Hindlimb muscle (tissue), 1 donor: ENCODE measurements at regions not wholly inside any gene's neighbourhood (a gene's known extent, or its start where the extent isn't known, plus 50 kb on each side); places are given as distances from the start of the nearest gene placed in this dataset.
"Not testable (repeated sequence)": the region's sequence is repeated elsewhere in the genome, so short reads cannot be mapped to it uniquely, and the experiment has no call there.

Experiments
- DNase-seq: peaks from one replicate; pipeline ENCODE4 v3.0.0-alpha.2; 2013

GRCh38 chr14:50020799-50021198 lies 95.6 kb downstream of the VCPKMT start:
- no peak for DNase-seq

- no peak for DNase-seq
These were observed 94.9 kb downstream of the VCPKMT start for GRCh38 chr14:50021261-50022031.

GRCh38 chr14:50022661-50023060 lies 93.7 kb downstream of the VCPKMT start:
- DNase-seq, result no peak

DNA sequence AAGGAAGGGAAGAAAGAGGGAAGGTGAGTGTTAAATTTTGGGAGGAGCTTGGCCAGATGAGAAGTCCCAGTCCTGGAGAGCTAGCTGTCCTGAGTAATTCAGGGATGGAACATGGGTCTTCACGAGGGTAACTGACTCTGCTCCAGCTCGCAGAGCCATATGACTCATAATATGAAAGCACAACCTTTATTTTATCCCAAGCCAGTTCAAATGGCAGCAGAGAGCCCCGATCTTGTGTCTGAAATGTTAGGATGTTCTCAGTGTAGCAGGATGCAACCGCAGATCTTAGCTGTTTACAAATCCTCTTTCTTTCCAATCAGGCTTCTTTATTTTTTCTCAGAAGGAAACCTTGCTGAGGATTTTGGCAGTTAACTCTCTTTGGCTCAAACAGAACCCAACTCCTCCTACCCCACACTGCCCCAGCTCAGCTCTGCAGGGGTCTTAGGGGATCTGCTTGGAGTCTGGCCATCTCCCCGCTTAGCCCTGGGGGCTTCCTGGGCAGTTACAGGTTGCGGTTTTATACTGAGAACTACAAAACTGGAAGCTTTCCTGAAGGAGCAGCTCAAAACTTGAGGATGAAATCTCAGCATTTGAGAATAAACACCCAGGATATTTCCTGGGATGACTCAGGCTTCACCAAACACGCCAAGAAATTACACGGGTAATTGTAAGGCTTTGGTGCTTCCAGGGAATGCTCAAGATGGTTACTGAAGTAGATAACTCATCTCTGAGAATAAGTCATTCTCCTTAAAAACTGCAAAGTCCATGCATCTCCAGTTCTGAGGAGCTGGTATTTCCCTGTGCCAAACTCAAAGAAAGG lies 92.5 kb downstream of the VCPKMT start:
- DNase-seq, result no peak

DNA sequence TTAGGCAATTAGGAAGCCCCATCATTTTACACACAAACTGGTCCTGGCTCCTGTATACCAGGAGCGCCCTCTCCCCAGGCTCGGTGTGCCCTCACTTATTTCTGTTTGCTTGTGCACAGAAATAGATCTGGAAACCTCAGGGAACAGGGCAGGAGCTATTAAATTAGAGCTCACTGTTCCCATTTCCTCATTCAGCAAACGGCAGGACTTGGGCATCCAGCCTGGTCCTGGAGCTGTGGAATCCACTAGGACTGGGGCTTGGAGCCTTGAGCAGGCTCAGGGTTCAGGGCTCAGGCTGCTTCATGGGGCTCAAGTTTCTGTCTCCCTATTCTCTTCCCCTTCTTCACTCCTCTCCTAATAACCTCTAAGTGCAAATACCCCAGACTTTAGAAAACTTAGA lies 91.3 kb downstream of the VCPKMT start:
- no peak for DNase-seq

DNA sequence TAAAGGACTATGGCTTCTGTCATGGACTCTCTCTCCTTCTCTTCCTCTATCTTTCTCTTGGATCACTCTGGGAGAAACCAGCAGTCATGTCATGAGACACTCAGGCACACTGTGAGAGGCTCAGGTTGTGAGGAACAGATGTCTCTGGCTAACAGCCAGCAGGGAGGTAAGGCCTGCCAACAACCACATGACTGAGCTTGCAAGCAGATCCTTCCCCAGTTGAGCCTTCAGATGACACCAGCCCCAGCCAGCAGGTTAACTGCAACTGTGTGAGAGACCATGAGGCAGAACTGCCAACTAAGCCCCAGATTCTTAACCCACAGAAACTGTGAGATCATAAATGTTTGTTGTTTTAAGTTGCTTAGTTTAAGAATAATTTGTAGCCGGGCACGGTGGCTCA lies 90.6 kb downstream of the VCPKMT start:
- DNase-seq, result no peak

GRCh38 chr14:50026396-50026795 lies 90.0 kb downstream of the VCPKMT start:
- no peak for DNase-seq

DNA sequence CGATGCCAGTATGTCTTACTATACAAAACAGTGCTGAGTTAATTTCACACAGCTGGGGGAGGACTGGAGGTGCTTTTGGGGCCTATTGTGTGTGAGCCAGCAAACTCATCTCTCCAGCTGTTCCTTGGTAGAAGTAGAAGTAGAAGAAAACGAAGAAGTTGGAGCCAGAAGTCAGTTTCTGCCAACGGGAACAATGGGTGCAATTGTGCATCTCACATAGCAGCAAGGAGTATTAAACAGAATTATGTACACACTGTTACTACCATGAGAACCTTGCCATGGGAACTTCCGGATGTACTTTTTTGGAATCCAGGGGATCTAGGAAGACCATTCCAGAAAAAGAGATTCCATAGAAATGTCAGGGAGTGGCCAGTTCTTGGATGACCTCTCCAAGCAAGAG lies 88.6 kb downstream of the VCPKMT start:
- peak; percentile 43 for DNase-seq

DNA sequence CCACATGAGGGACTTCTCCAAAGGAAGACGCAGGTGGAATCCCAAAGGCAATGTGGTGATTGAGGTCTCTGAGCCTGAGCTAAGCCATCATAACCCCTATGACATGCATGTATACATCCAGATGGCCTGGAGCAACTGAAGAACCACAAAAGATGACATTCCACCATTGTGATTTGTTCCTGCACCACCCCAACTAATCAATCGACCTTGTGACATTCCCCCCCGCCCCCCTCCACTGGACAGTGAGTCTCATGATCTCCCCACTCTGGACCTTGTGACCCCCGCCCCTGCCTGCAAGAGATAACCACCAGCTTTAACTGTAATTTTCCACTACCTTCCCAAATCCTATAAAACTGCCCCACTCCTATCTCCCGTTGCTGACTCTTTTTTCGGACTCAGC lies 87.9 kb downstream of the VCPKMT start:
- no peak for DNase-seq

- DNase-seq, result no peak
These were observed 86.3 kb downstream of the VCPKMT start for GRCh38 chr14:50030036-50030435.

DNA sequence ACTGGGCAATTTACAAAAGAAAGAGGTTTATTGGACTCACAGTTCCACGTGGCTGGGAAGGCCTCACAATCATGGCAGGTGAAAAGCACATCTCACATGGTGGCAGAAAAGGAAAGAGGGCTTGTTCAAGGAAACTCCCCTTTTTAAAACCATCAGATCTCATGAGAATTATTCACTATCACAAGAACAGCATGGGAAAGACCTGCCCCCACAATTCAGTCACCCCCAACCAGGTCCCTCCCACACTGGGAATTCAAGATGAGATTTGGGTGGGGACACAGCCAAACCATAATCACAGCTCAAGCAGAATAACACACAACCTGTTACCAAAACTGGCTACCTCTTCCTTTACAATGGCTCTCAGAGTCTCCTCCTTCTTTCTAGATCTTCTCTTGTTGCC lies 85.5 kb downstream of the VCPKMT start:
- not testable (repeated sequence) for DNase-seq

DNA sequence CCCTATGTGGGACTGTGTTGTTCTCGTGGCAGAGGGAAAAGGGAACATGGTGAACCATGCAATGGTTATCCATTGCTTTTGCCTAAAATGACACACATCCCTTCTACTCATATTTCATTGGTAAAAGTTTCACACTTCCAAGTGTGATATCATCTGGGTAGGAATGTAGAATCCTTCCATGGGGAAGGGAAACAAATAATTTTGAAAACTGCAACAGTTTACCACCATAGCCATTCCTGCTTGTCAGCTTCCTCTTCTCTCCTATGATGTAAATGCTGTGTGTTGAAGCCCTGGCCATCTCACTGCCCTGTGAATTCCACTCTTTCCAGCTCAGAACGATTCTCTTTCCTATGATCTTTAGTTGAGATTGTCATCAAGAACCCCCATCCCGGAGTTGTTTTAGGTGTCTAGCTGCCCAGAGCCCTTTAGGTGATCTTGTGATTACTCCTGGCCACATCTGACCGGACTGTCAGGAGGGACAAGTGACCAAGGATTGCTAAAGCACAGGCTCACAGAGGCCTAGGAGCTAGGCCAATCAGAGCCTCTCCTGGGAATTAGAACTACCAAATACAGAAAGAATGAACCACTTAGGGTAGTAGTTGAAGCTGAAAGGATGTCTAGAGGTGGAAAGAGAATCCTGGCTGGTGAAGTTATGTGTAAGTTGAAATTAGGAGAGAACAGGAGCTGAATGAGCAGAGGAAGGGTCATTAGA lies 84.6 kb downstream of the VCPKMT start:
- no peak for DNase-seq

GRCh38 chr14:50032462-50033167 lies 83.8 kb downstream of the VCPKMT start:
- DNase-seq, result not testable (repeated sequence)

DNA sequence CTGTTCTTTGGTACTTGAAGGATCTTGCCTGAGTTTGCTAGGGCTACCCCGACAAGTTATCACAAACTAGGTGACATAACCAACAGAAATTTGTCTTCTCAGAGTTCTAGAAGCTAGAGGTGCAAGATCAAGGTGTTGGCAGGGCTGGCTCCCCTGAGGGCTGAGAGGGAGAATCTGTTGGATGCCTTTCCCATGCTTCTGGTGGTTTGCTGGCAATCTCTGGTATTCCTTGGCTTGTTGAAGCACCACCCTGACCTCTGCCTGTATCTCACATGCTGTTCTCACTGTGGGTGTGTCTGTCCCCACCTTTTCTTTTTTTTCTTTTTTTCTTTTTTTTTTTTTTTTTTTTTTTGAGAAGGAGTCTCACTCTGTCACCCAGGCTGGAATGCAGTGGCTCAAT lies 81.2 kb downstream of the VCPKMT start:
- DNase-seq, result no peak

DNA sequence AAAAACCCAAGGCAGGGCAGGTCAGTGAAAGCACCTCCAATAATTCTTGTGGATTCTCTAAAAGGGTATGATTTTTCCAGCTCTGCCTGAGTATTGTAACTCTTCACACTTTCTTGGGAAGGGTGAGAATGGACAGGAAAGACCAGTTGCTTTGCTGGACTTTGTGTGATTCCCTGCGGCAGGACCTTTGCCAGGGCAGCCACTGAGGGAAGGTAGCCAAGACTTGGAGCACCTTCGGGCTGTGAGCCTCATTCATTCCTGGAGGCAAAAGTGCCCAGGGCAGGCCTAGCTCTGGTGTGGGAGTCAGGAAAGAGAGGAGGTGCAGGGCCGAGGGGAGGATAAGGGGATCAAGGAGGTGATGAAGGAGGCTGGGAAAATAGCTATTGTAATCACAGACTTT lies 80.2 kb downstream of the VCPKMT start:
- no peak for DNase-seq

GRCh38 chr14:50036637-50037036 lies 79.7 kb downstream of the VCPKMT start:
- DNase-seq, result no peak

DNA sequence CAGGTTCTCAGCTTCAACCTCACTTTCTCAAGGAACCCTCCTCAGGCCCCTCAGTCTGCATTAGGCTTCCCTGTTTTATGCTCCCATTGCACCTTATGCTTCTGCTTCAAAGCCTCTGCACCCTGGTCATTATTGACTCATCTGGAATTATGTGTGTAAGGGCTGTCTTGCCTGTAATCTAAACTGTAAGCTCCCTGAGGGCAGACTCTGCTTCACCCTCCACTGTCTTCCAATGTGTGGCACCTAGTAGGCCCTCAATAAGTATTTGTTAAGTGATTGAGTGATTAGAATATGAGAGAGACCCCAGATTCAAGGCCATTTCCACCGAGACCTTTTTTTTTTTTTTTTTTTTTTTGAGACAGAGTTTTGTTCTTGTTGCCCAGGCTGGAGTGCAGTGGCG lies 79.1 kb downstream of the VCPKMT start:
- DNase-seq, result no peak

DNA sequence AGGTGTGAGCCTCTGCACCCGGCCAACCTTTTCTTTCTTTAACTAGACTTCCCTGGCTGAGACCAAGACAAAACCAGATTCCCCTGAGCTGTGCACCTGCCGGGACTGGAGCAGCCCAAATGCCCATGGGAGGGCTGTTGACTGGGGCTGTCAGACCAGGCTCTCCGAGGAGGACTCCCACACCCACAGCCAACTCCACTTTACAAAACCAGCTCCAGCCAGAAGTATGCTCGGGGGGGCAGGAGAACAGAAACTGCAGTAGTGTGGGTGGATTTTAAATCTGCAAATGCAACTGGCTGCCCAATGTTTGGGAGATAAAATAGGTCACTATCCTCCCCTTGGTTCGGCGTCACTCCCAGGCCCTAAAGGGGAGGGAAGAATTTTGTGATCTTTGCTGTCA lies 78.5 kb downstream of the VCPKMT start:
- DNase-seq, result no peak

DNA sequence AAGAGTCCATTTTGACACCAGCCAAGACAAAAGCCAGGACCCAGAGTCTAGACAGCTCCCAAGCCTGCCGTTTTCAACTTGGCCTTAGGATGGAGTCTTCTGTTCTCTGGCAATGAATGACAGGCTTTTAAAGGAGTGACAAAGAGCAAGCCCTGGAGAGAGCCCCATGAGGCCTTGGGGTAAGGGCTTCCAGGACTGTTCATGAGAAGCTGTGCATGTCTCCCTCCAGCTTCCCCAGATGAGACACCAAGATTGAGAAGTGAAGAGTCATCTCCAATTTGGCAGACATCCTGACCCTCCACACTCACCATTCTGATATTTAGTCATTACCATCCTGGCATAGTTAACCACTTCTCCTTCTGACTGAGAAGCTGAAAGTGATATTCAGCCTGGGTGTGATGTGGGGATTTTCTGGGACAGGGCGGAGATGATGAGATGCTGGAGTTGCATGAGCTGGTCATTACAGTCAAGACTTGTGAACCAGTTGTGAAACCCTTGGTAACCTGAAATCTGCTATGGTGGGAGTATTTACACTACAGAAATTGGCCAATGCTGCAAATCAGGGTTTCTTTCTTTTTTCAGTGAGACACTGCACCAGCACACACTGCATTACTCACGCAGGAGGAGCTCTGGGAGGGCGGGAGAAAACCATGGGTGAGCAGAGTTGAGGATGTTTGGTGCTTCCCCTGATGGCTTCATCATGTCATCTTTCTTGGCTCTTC lies 77.8 kb downstream of the VCPKMT start:
- DNase-seq, result no peak

DNA sequence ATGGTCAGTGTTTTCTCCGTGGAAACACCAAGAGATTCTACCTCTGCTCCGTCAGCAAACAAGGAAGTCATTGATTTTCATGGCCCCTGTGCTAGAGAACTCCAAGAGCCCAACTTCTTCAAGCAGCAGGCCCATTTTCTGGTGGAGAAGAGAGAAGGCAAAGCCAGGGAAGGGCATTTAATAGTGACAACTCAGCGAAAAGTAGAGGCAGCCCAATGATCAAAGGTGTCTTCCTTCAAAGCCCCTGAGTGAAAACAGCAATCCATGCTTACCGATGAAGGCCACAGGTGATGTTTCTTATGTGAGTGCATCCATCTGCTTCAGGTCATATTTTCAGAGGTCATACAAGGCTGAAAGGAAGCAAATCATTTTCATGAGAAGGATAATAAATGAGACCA lies 77.3 kb downstream of the VCPKMT start:
- DNase-seq, result no peak

DNA sequence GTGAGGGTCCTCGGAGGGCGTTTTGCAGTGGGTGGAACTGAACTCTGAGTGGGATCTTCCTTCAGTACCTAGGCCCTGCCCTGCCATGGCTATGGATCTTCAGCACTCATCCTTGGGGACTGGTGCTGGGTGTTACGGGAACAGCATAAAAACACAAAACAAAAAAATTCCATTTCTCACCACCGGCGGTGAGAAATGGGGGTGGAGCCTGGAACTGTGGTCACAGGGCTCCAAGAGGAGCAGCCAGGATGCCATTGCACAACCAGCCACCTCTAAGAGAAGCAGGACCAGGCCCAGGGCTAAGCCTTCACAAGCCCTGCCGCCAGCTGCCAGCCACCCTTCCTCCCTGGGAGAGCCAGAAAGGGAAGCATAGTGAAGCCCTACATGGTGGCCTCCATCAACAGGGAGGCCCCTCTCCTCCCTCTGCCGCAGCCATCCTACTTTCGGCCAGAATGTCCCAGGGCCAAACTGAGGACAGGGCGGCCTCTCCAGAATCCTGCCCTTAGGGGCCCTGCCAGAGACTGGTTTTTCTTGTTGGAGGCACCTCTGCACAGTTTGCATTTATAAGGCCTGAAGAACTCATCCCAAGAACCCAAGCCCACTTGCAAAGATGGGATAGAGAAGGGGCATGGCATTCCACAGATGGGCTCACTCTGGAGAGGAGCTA lies 76.5 kb downstream of the VCPKMT start:
- no peak for DNase-seq

- no peak for DNase-seq
These were observed 76.0 kb downstream of the VCPKMT start for GRCh38 chr14:50040401-50040775.
